ENCODE measurements at regions not wholly inside any gene's neighbourhood (a gene's known extent, or its start where the extent isn't known, plus 50 kb on each side); places are given as distances from the start of the nearest gene placed in this dataset.
"Not testable (repeated sequence)": the region's sequence is repeated elsewhere in the genome, so short reads cannot be mapped to it uniquely, and the experiment has no call there.

DNA sequence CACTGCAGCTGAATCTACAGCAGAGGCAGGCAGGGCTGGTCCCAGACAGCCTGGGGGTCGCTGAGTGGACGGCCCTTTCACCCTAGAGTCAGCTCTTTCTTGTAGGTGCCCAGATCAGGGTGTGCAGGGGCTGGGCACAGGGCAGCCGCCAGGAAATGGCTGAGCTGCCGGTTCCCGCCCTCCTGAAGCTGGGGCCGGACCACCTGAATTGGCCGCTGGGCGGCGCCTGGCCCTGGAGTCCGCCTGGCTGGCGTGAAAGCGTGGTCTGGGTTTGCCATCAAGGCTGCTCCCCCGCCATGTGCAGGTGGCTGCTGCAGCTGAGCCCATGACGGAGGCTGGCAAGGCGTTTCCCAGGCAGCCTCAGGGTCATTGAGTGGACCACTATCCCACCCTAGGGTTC lies 85.7 kb downstream of the POTEM start:
- not testable (repeated sequence) for H4K8ac ChIP-seq (ENCODE audit: low read depth, low read length); H3K27me3 ChIP-seq (ENCODE audit: insufficient read depth, low read length); H3K9me3 ChIP-seq (ENCODE audit: insufficient read depth, low read depth, low read length); H3K27ac ChIP-seq (ENCODE audit: low read depth, low read length); H3K4me3 ChIP-seq (ENCODE audit: low read depth, low read length); H3K4me1 ChIP-seq (ENCODE audit: control insufficient read depth in 1 of 2, insufficient read depth in 2 of 2, low read length in 2 of 2); H2AFZ ChIP-seq (ENCODE audit: insufficient read depth, low read length, poor library complexity); H3K36me3 ChIP-seq (ENCODE audit: control insufficient read depth in 1 of 2, insufficient read depth in 2 of 2, low read length in 2 of 2); H3K79me1 ChIP-seq (ENCODE audit: low read length); H3K18ac ChIP-seq (ENCODE audit: low read length); H4K91ac ChIP-seq (ENCODE audit: low read depth, low read length); H3K79me2 ChIP-seq (ENCODE audit: control insufficient read depth, insufficient read depth, low read length, poor library complexity); H3K9ac ChIP-seq (ENCODE audit: low read length); H3K23ac ChIP-seq (ENCODE audit: low read length); H4K12ac ChIP-seq (ENCODE audit: low read depth, low read length); H2BK12ac ChIP-seq (ENCODE audit: low read length); H2BK5ac ChIP-seq (ENCODE audit: low read depth, low read length, poor library complexity); DNase-seq; H2AK5ac ChIP-seq (ENCODE audit: low read length); H3K14ac ChIP-seq (ENCODE audit: low read length); H3K4ac ChIP-seq (ENCODE audit: low read depth, low read length); H2BK120ac ChIP-seq (ENCODE audit: insufficient read depth, low read length, poor library complexity); H3K4me2 ChIP-seq (ENCODE audit: low read length)
- WGBS (ENCODE audit: extremely low coverage, insufficient coverage, insufficient read length): no CpG with 5 or more reads among the region's 15 CpGs

DNA sequence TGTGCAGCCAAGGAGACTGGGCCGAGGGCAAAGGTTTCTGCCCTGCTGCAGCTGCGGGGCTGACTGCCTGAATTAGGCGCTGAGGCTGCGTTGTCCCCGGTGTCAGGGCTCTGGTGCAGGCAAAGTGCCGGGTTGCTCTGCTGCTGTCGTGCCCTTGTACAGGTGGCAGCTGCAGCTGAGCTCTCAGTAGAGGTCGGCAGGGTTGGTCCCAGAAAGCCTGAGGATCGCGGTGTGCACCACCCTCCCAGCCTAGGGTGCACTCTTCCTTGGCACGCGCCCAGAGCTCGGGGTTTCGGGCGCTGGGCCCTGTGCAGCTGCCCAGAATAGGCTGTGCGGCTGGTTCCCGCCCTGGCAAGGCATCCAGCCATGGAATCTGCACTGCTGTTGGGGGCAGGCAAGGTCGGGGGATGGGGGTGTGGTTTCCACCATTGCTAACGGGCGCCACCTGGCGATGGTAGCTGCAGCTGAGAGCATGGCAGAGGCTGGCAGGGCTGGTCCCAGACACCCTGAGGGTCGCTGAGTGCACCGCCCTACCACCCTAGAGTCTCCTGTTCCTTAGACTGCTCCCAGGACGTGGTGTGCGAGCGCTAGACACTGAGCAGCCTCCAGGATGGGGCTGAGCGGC lies 86.3 kb downstream of the POTEM start:
- not testable (repeated sequence) for DNase-seq; H4K91ac ChIP-seq (ENCODE audit: low read depth, low read length); H4K12ac ChIP-seq (ENCODE audit: low read depth, low read length); H3K4me1 ChIP-seq (ENCODE audit: control insufficient read depth in 1 of 2, insufficient read depth in 2 of 2, low read length in 2 of 2); H2BK12ac ChIP-seq (ENCODE audit: low read length); H3K4ac ChIP-seq (ENCODE audit: low read depth, low read length); H2AFZ ChIP-seq (ENCODE audit: insufficient read depth, low read length, poor library complexity); H3K27ac ChIP-seq (ENCODE audit: low read depth, low read length); H3K14ac ChIP-seq (ENCODE audit: low read length); H3K36me3 ChIP-seq (ENCODE audit: control insufficient read depth in 1 of 2, insufficient read depth in 2 of 2, low read length in 2 of 2); H3K79me1 ChIP-seq (ENCODE audit: low read length); H4K8ac ChIP-seq (ENCODE audit: low read depth, low read length); H3K27me3 ChIP-seq (ENCODE audit: insufficient read depth, low read length); H3K18ac ChIP-seq (ENCODE audit: low read length); H3K4me3 ChIP-seq (ENCODE audit: low read depth, low read length); H3K4me2 ChIP-seq (ENCODE audit: low read length); H3K9me3 ChIP-seq (ENCODE audit: insufficient read depth, low read depth, low read length); H3K23ac ChIP-seq (ENCODE audit: low read length); H3K9ac ChIP-seq (ENCODE audit: low read length); H3K79me2 ChIP-seq (ENCODE audit: control insufficient read depth, insufficient read depth, low read length, poor library complexity); H2BK120ac ChIP-seq (ENCODE audit: insufficient read depth, low read length, poor library complexity); H2BK5ac ChIP-seq (ENCODE audit: low read depth, low read length, poor library complexity); H2AK5ac ChIP-seq (ENCODE audit: low read length)
- no CpG with 5 or more reads among the region's 27 CpGs for WGBS (ENCODE audit: extremely low coverage, insufficient coverage, insufficient read length)

DNA sequence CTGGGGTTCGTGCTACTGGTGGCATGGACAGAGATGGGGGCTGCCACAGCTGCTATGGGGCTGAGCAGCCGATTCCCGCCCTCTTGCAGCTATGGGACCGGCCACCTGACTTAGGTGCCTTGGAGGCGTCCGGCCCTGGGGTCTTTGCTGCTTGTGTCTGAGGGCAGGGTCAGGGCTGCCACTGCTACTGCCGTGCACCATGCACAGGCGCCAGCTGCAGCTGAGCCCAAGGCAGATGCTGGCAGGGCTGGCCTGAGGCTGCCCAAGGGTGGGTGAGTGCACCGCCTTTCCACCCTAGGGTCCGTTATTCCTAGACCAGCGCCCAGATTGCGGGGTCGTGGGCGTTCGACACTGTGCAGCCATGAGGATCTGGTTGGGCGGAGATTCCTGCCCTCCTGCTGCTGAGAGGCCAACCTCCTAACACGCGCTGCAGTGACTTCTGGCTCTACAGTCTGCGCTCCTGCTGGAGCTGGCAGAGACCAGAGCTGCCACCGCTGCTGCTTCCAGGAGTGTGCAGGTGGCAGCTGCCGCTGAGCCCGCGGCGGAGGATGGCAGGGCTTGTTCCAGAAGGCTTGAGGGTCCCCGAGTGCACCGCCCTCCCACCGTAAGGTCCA lies 87.0 kb downstream of the POTEM start:
- not testable (repeated sequence) for H3K36me3 ChIP-seq (ENCODE audit: control insufficient read depth in 1 of 2, insufficient read depth in 2 of 2, low read length in 2 of 2); H3K4me1 ChIP-seq (ENCODE audit: control insufficient read depth in 1 of 2, insufficient read depth in 2 of 2, low read length in 2 of 2); H2BK5ac ChIP-seq (ENCODE audit: low read depth, low read length, poor library complexity); H4K12ac ChIP-seq (ENCODE audit: low read depth, low read length); H2BK12ac ChIP-seq (ENCODE audit: low read length); DNase-seq; H3K4ac ChIP-seq (ENCODE audit: low read depth, low read length); H2AFZ ChIP-seq (ENCODE audit: insufficient read depth, low read length, poor library complexity); H2BK120ac ChIP-seq (ENCODE audit: insufficient read depth, low read length, poor library complexity); H4K8ac ChIP-seq (ENCODE audit: low read depth, low read length); H4K91ac ChIP-seq (ENCODE audit: low read depth, low read length); H3K14ac ChIP-seq (ENCODE audit: low read length); H3K4me2 ChIP-seq (ENCODE audit: low read length); H3K4me3 ChIP-seq (ENCODE audit: low read depth, low read length); H3K23ac ChIP-seq (ENCODE audit: low read length); H3K9me3 ChIP-seq (ENCODE audit: insufficient read depth, low read depth, low read length); H3K9ac ChIP-seq (ENCODE audit: low read length); H2AK5ac ChIP-seq (ENCODE audit: low read length); H3K79me2 ChIP-seq (ENCODE audit: control insufficient read depth, insufficient read depth, low read length, poor library complexity); H3K18ac ChIP-seq (ENCODE audit: low read length); H3K27ac ChIP-seq (ENCODE audit: low read depth, low read length); H3K27me3 ChIP-seq (ENCODE audit: insufficient read depth, low read length); H3K79me1 ChIP-seq (ENCODE audit: low read length)
- WGBS (ENCODE audit: extremely low coverage, insufficient coverage, insufficient read length): no CpG with 5 or more reads among the region's 27 CpGs

DNA sequence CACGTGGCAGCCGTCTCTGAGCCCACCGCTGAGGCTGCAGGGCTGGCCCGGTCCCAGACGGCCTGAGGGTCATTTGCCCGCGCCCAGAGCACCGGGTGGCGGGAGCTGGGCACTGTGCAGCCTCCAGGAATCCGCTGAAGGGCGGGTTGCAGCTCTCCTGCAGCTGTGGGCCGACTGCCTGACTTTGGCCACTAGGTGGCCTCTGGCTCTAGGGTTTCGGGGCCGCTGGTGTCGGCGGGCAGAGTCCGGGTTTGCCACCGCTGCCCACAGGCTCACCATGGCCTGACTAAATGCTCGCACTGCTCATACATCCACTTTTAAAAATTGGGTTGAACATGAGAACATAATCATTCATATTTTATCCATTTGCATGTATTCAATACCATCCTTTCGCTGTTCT lies 87.7 kb downstream of the POTEM start:
- H2AFZ ChIP-seq (ENCODE audit: insufficient read depth, low read length, poor library complexity); H4K12ac ChIP-seq (ENCODE audit: low read depth, low read length); H4K91ac ChIP-seq (ENCODE audit: low read depth, low read length); H3K27ac ChIP-seq (ENCODE audit: low read depth, low read length); H2BK5ac ChIP-seq (ENCODE audit: low read depth, low read length, poor library complexity); H2BK120ac ChIP-seq (ENCODE audit: insufficient read depth, low read length, poor library complexity); H3K79me2 ChIP-seq (ENCODE audit: control insufficient read depth, insufficient read depth, low read length, poor library complexity); H3K4me1 ChIP-seq (ENCODE audit: control insufficient read depth in 1 of 2, insufficient read depth in 2 of 2, low read length in 2 of 2); H3K14ac ChIP-seq (ENCODE audit: low read length); H3K4me3 ChIP-seq (ENCODE audit: low read depth, low read length); H3K9ac ChIP-seq (ENCODE audit: low read length); H3K79me1 ChIP-seq (ENCODE audit: low read length); H3K4me2 ChIP-seq (ENCODE audit: low read length); DNase-seq; H3K36me3 ChIP-seq (ENCODE audit: control insufficient read depth in 1 of 2, insufficient read depth in 2 of 2, low read length in 2 of 2); H2AK5ac ChIP-seq (ENCODE audit: low read length); H3K23ac ChIP-seq (ENCODE audit: low read length); H3K9me3 ChIP-seq (ENCODE audit: insufficient read depth, low read depth, low read length); H3K4ac ChIP-seq (ENCODE audit: low read depth, low read length); H3K18ac ChIP-seq (ENCODE audit: low read length); H2BK12ac ChIP-seq (ENCODE audit: low read length); H3K27me3 ChIP-seq (ENCODE audit: insufficient read depth, low read length); H4K8ac ChIP-seq (ENCODE audit: low read depth, low read length): not testable (repeated sequence)
- no CpG with 5 or more reads among the region's 20 CpGs for WGBS (ENCODE audit: extremely low coverage, insufficient coverage, insufficient read length)

Measured in trophoblast cell (in vitro differentiated cells and primary cell).